HEK293T (cell line): ENCODE measurements at regions not wholly inside any gene's neighbourhood (a gene's known extent, or its start where the extent isn't known, plus 50 kb on each side); places are given as distances from the start of the nearest gene placed in this dataset.

Experiments
- ARNT ChIP-seq: fragments of 450-650 bp; IDR thresholded peaks from 2 replicates; pipeline ENCODE4 v1.6.1; 2017; ENCODE audit warnings: mild to moderate bottlenecking
- BHLHE40 ChIP-seq: fragments of 450-650 bp; IDR thresholded peaks from 2 replicates; pipeline ENCODE4 v1.6.1; 2016; ENCODE audit warnings: mild to moderate bottlenecking, moderate library complexity, borderline replicate concordance
- CTBP1 ChIP-seq: fragments of 450-650 bp; IDR thresholded peaks from 2 replicates; pipeline ENCODE4 v1.6.1; 2016; ENCODE audit warnings: borderline replicate concordance
- FOXA1 ChIP-seq: fragments of 450-650 bp; IDR thresholded peaks from 2 replicates; pipeline ENCODE4 v1.6.1; 2016; ENCODE audit warnings: mild to moderate bottlenecking
- FOXK2 ChIP-seq: fragments of 450-650 bp; IDR thresholded peaks from 2 replicates; pipeline ENCODE4 v1.6.1; 2016; ENCODE audit warnings: mild to moderate bottlenecking
- FOXM1 ChIP-seq: fragments of 450-650 bp; IDR thresholded peaks from 2 replicates; pipeline ENCODE4 v1.6.1; 2017; ENCODE audit warnings: mild to moderate bottlenecking, borderline replicate concordance
- L3MBTL2 ChIP-seq: fragments of 450-650 bp; conservative IDR thresholded peaks from 2 replicates; pipeline ENCODE4 v1.6.1; 2016; ENCODE audit warnings: mild to moderate bottlenecking
- SP1 ChIP-seq: fragments of 450-650 bp; IDR thresholded peaks from 2 replicates; pipeline ENCODE4 v1.6.1; 2017
- SUZ12 ChIP-seq: fragments of 450-650 bp; IDR thresholded peaks from 2 replicates; pipeline ENCODE4 v1.6.1; 2016; ENCODE audit warnings: mild to moderate bottlenecking
- TARDBP ChIP-seq: fragments of 450-650 bp; IDR thresholded peaks from 2 replicates; pipeline ENCODE4 v1.6.1; 2016
- ZNF384 ChIP-seq: fragments of 450-650 bp; IDR thresholded peaks from 2 replicates; pipeline ENCODE4 v1.6.1; 2016

DNA sequence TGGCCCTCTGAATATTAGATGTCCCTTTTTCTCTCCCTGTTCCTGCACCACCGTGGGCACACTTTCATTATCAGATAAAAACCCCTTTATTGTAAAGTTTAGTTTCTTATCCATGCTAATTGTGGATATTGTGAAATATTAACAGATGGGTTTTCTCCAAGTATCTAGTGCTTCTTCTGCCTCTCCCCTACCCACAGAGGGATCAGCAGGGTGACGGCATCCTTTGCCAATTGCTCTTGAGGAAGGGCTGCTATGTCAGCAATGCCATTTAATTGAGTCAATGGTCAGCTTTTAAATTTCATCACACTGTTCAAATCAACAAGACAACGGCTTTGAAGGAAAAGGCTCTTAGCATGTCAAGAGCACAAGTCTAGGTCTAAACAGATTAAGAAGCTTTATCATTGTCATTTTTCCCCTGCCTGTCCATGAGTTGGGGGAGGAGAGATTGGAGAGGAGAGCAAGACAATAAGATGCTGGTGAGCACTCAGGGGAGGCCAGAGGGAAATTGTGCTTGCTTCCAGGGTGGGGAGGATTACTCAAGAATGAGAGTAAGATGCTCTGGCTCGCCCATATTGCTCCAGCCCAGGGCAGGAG, 443.0 kb upstream of the CCL2 start:
- no peak for TF ChIP-seq SP1
- no peak for TF ChIP-seq SUZ12
- TF ChIP-seq BHLHE40 = no peak
- no peak for TF ChIP-seq ZNF384
- TF ChIP-seq TARDBP = no peak
- TF ChIP-seq FOXA1 = no peak
- TF ChIP-seq FOXK2 = no peak
- no peak for TF ChIP-seq FOXM1
- no peak for TF ChIP-seq L3MBTL2
- TF ChIP-seq ARNT = no peak
- TF ChIP-seq CTBP1 = no peak
